IPS-11a (cell line): ENCODE measurements at regions not wholly inside any gene's neighbourhood (a gene's known extent, or its start where the extent isn't known, plus 50 kb on each side); places are given as distances from the start of the nearest gene placed in this dataset.
"Not testable (repeated sequence)": the region's sequence is repeated elsewhere in the genome, so short reads cannot be mapped to it uniquely, and the experiment has no call there.

ENCODE experiments used
- H3K4me3 ChIP-seq: one replicate; pipeline ENCODE4 v1.5.1; 2013; ENCODE audit warnings: low read depth, low read length, control low read depth

GRCh38 chr11:116384876-116385275, 387.9 kb downstream of the BUD13 start:
- no peak overlapping the region for H3K4me3 ChIP-seq

GRCh38 chr11:116384407-116384806, 388.4 kb downstream of the BUD13 start:
- no peak overlapping the region for H3K4me3 ChIP-seq

- H3K4me3 ChIP-seq = no peak overlapping the region
These were observed 393.5 kb downstream of the BUD13 start for GRCh38 chr11:116379185-116379828.

- H3K4me3 ChIP-seq = no peak overlapping the region
These were observed 396.2 kb downstream of the BUD13 start for GRCh38 chr11:116376547-116376946.

GRCh38 chr11:116376054-116376453, 396.7 kb downstream of the BUD13 start:
- no peak overlapping the region for H3K4me3 ChIP-seq

- H3K4me3 ChIP-seq = no peak overlapping the region
These were observed 397.6 kb downstream of the BUD13 start for GRCh38 chr11:116375221-116375620.

GRCh38 chr11:116374085-116374484, 398.7 kb downstream of the BUD13 start:
- H3K4me3 ChIP-seq = no peak overlapping the region

- H3K4me3 ChIP-seq = no peak overlapping the region
These were observed 399.5 kb downstream of the BUD13 start for GRCh38 chr11:116373104-116373944.

- no peak overlapping the region for H3K4me3 ChIP-seq
These were observed 401.6 kb downstream of the BUD13 start for GRCh38 chr11:116371146-116371545.

GRCh38 chr11:116368784-116369183, 404.0 kb downstream of the BUD13 start:
- no peak overlapping the region for H3K4me3 ChIP-seq

- no peak overlapping the region for H3K4me3 ChIP-seq
These were observed 405.7 kb downstream of the BUD13 start for GRCh38 chr11:116366980-116367645.

GRCh38 chr11:116366451-116366850, 406.3 kb downstream of the BUD13 start:
- H3K4me3 ChIP-seq = no peak overlapping the region

GRCh38 chr11:116364925-116365324, 407.9 kb downstream of the BUD13 start:
- H3K4me3 ChIP-seq = not testable (repeated sequence)

- no peak overlapping the region for H3K4me3 ChIP-seq
These were observed 408.4 kb downstream of the BUD13 start for GRCh38 chr11:116364348-116364747.

- H3K4me3 ChIP-seq = no peak overlapping the region
These were observed 412.4 kb downstream of the BUD13 start for GRCh38 chr11:116360221-116360941.

- H3K4me3 ChIP-seq = no peak overlapping the region
These were observed 414.8 kb downstream of the BUD13 start for GRCh38 chr11:116357784-116358544.

GRCh38 chr11:116356451-116356850, 416.3 kb downstream of the BUD13 start:
- H3K4me3 ChIP-seq = no peak overlapping the region

- H3K4me3 ChIP-seq = no peak overlapping the region
These were observed 417.7 kb downstream of the BUD13 start for GRCh38 chr11:116355104-116355503.

- H3K4me3 ChIP-seq = no peak overlapping the region
These were observed 419.2 kb downstream of the BUD13 start for GRCh38 chr11:116353589-116353988.

GRCh38 chr11:116352881-116353280, 419.9 kb downstream of the BUD13 start:
- H3K4me3 ChIP-seq = no peak overlapping the region
